ENCODE measurements at regions not wholly inside any gene's neighbourhood (a gene's known extent, or its start where the extent isn't known, plus 50 kb on each side); places are given as distances from the start of the nearest gene placed in this dataset.

GRCh38 chr1:90434460-90434859 lies 282.6 kb downstream of the BARHL2 start:
- TF ChIP-seq POLR2A (IDR thresholded peaks at IDR 0.05) (no peak), CTCF (IDR thresholded peaks at IDR 0.05) (no peak)

All from breast epithelium (tissue), 3 donors.